ENCODE measurements at regions not wholly inside any gene's neighbourhood (a gene's known extent, or its start where the extent isn't known, plus 50 kb on each side); places are given as distances from the start of the nearest gene placed in this dataset.

GRCh38 chr13:109630271-109630670 is 156.1 kb downstream of the IRS2 start:
- TF ChIP-seq Cebpa-rat (IDR thresholded peaks at IDR 0.05) = no peak
- Histone ChIP-seq H3K4me3 (no peak overlapping the region), H3K9ac (no peak overlapping the region), H3K4me1 (peaks cover 0 to 7% (median 0%) of the 10 kb centered on the region in 10 experiments; a peak in 3 of 20 replicates), H4K20me1 (no peaks in the 10 kb centered on the region), H3K27me3 (no peaks in the 10 kb centered on the region), H3K27ac (no peak overlapping the region), H3K36me3 (peaks cover 0 to 7% (median 0%) of the 10 kb centered on the region in 11 experiments; a peak in 1 of 22 replicates), H3K4me2 (no peak overlapping the region), H3K9me3 (replicated peaks in 1 of 11) (peaks cover 13 to 43% (median 33%) of the 10 kb centered on the region in 11 experiments; a peak in 19 of 22 replicates)

GRCh38 chr13:109629737-109630136 is 156.6 kb downstream of the IRS2 start:
- no peak for TF ChIP-seq Cebpa-rat (IDR thresholded peaks at IDR 0.05)
- Histone ChIP-seq H4K20me1 (no peaks in the 10 kb centered on the region), H3K27ac (no peak overlapping the region), H3K9ac (no peak overlapping the region), H3K4me1 (peaks cover 0 to 7% (median 0%) of the 10 kb centered on the region in 10 experiments; a peak in 3 of 20 replicates), H3K4me3 (no peak overlapping the region), H3K36me3 (peaks cover 0 to 7% (median 0%) of the 10 kb centered on the region in 11 experiments; a peak in 1 of 22 replicates), H3K4me2 (no peak overlapping the region), H3K27me3 (no peaks in the 10 kb centered on the region), H3K9me3 (replicated peaks in 1 of 11) (peaks cover 9 to 37% (median 29%) of the 10 kb centered on the region in 11 experiments; a peak in 19 of 22 replicates)

GRCh38 chr13:109628251-109628699 is 158.1 kb downstream of the IRS2 start:
- Histone ChIP-seq H3K27me3 (no peaks in the 10 kb centered on the region), H3K4me2 (no peak overlapping the region), H3K4me1 (peaks cover 0 to 7% (median 0%) of the 10 kb centered on the region in 10 experiments; a peak in 3 of 20 replicates)

GRCh38 chr13:109627649-109628048 is 158.7 kb downstream of the IRS2 start:
- no peak overlapping the region for H3K4me2 ChIP-seq
- H3K27ac ChIP-seq = no peak overlapping the region
- H3K9me3 ChIP-seq (replicated peaks in 1 of 11) = peaks cover 7 to 23% (median 13%) of the 10 kb centered on the region in 11 experiments; a peak in 18 of 22 replicates
- H3K27me3 ChIP-seq = no peaks in the 10 kb centered on the region
- peaks cover 0 to 5% (median 0%) of the 10 kb centered on the region in 11 experiments; a peak in 1 of 22 replicates for H3K36me3 ChIP-seq
- no peak overlapping the region for H3K4me3 ChIP-seq
- TF ChIP-seq Cebpa-rat (IDR thresholded peaks at IDR 0.05) = no peak
- no peaks in the 10 kb centered on the region for H4K20me1 ChIP-seq
- H3K4me1 ChIP-seq = peaks cover 0 to 7% (median 0%) of the 10 kb centered on the region in 10 experiments; a peak in 3 of 20 replicates
- no peak overlapping the region for H3K9ac ChIP-seq

More at GRCh38 chr13:109628251-109628699, 158.1 kb downstream of the IRS2 start:
- TF ChIP-seq Cebpa-rat (IDR thresholded peaks at IDR 0.05) = no peak
- H3K9ac ChIP-seq = no peak overlapping the region
- peaks cover 0 to 7% (median 0%) of the 10 kb centered on the region in 11 experiments; a peak in 1 of 22 replicates for H3K36me3 ChIP-seq
- H3K4me3 ChIP-seq = no peak overlapping the region
- H3K9me3 ChIP-seq (replicated peaks in 1 of 11) = peaks cover 7 to 29% (median 19%) of the 10 kb centered on the region in 11 experiments; a peak in 18 of 22 replicates
- H4K20me1 ChIP-seq = no peaks in the 10 kb centered on the region
- no peak overlapping the region for H3K27ac ChIP-seq

GRCh38 chr13:109626386-109627171 is 159.8 kb downstream of the IRS2 start:
- no peak overlapping the region for H3K27ac ChIP-seq
- H3K27me3 ChIP-seq = no peaks in the 10 kb centered on the region
- no peaks in the 10 kb centered on the region for H3K36me3 ChIP-seq
- no peak for TF ChIP-seq Cebpa-rat (IDR thresholded peaks at IDR 0.05)
- H4K20me1 ChIP-seq = no peaks in the 10 kb centered on the region
- peaks cover 0 to 13% (median 3%) of the 10 kb centered on the region in 11 experiments; a peak in 8 of 22 replicates for H3K9me3 ChIP-seq (replicated peaks in 1 of 11)
- no peak overlapping the region for H3K9ac ChIP-seq
- no peak overlapping the region for H3K4me2 ChIP-seq
- H3K4me3 ChIP-seq = no peak overlapping the region
- peaks cover 0 to 7% (median 0%) of the 10 kb centered on the region in 10 experiments; a peak in 3 of 20 replicates for H3K4me1 ChIP-seq

GRCh38 chr13:109625156-109625555 is 161.2 kb downstream of the IRS2 start:
- H3K27me3 ChIP-seq = no peaks in the 10 kb centered on the region
- no peak overlapping the region for H3K4me2 ChIP-seq
- no peak for TF ChIP-seq Cebpa-rat (IDR thresholded peaks at IDR 0.05)
- H3K4me1 ChIP-seq = peaks cover 0 to 7% (median 0%) of the 10 kb centered on the region in 10 experiments; a peak in 3 of 20 replicates
- H3K27ac ChIP-seq = no peak overlapping the region
- no peak overlapping the region for H3K4me3 ChIP-seq
- H4K20me1 ChIP-seq = no peaks in the 10 kb centered on the region
- H3K36me3 ChIP-seq = no peaks in the 10 kb centered on the region
- no peak overlapping the region for H3K9ac ChIP-seq
- H3K9me3 ChIP-seq (replicated peaks in 1 of 11) = peaks cover 0 to 6% (median 2%) of the 10 kb centered on the region in 11 experiments; a peak in 9 of 22 replicates

- no peak for TF ChIP-seq Cebpa-rat (IDR thresholded peaks at IDR 0.05)
- Histone ChIP-seq H3K4me3 (no peak overlapping the region), H3K4me1 (0 out of 20 replicates have a peak, but pooled peaks cover 0 to 6% (median 0%) of the 10 kb centered on the region in 10 experiments), H4K20me1 (no peaks in the 10 kb centered on the region), H3K9ac (no peak overlapping the region), H3K27me3 (no peaks in the 10 kb centered on the region), H3K36me3 (no peaks in the 10 kb centered on the region; a peak in 1 of 22 replicates), H3K4me2 (no peak overlapping the region), H3K9me3 (replicated peaks in 1 of 11) (peaks cover 6 to 22% (median 16%) of the 10 kb centered on the region in 11 experiments; a peak in 17 of 22 replicates), H3K27ac (no peak overlapping the region)
Measured at GRCh38 chr13:109622006-109622405, 164.4 kb downstream of the IRS2 start.

GRCh38 chr13:109615721-109616420 is 170.5 kb downstream of the IRS2 start:
- no peaks in the 10 kb centered on the region for H3K4me1 ChIP-seq
- H3K4me3 ChIP-seq = no peak overlapping the region
- H4K20me1 ChIP-seq = no peaks in the 10 kb centered on the region
- H3K27ac ChIP-seq = no peak overlapping the region
- H3K36me3 ChIP-seq = no peaks in the 10 kb centered on the region; a peak in 1 of 22 replicates
- H3K9ac ChIP-seq = no peak overlapping the region
- peaks cover 6 to 22% (median 16%) of the 10 kb centered on the region in 11 experiments; a peak in 17 of 22 replicates for H3K9me3 ChIP-seq (replicated peaks in 1 of 11)
- no peaks in the 10 kb centered on the region for H3K27me3 ChIP-seq
- no peak for TF ChIP-seq Cebpa-rat (IDR thresholded peaks at IDR 0.05)
- no peak overlapping the region for H3K4me2 ChIP-seq

Measured in BLaER1 treated with 17β-estradiol and CSF1 and Interleukin-3, amounts not matched to agents 10 nM and 100 nM (cell line).